Neural progenitor cell (in vitro differentiated cells): ENCODE measurements at regions not wholly inside any gene's neighbourhood (a gene's known extent, or its start where the extent isn't known, plus 50 kb on each side); places are given as distances from the start of the nearest gene placed in this dataset.

Experiments
- DNase-seq: peaks from one replicate; pipeline ENCODE4 v3.0.0-alpha.2; 2016; ENCODE audit warnings: low spot score
- H2AFZ ChIP-seq: fragments of 200-600 bp; sonication (generic); replicated peaks from 2 replicates; pipeline ENCODE4 v1.6.1; 2016; ENCODE audit warnings: antibody characterized with exemption
- H3F3A ChIP-seq: fragments of 200-600 bp; sonication (generic); 2 replicates; pipeline ENCODE4 v1.6.1; 2016; ENCODE audit warnings: antibody characterized with exemption, low read depth
- H3K27ac ChIP-seq: fragments of 200-600 bp; sonication (generic); 2 replicates; pipeline ENCODE4 v1.5.1; 2016; ENCODE audit warnings: mild to moderate bottlenecking
- H3K27me3 ChIP-seq: fragments of 200-600 bp; sonication (generic); 2 replicates; pipeline ENCODE4 v1.6.1; 2016; ENCODE audit warnings: mild to moderate bottlenecking, moderate library complexity
- H3K36me3 ChIP-seq: fragments of 200-600 bp; sonication (generic); 2 replicates; pipeline ENCODE4 v1.5.1; 2016
- H3K4me1 ChIP-seq: fragments of 200-600 bp; sonication (generic); 2 replicates; pipeline ENCODE4 v1.6.1; 2016; ENCODE audit warnings: mixed run types
- H3K4me2 ChIP-seq: fragments of 200-600 bp; sonication (generic); 2 replicates; pipeline ENCODE4 v1.6.1; 2016
- H3K4me3 ChIP-seq: fragments of 200-600 bp; sonication (generic); 2 replicates; pipeline ENCODE4 v1.5.1; 2016
- H3K79me2 ChIP-seq: fragments of 200-600 bp; sonication (generic); 2 replicates; pipeline ENCODE4 v1.6.1; 2016; ENCODE audit warnings: low read depth
- H3K9ac ChIP-seq: fragments of 200-600 bp; sonication (generic); 2 replicates; pipeline ENCODE4 v1.6.1; 2016
- H3K9me3 ChIP-seq: fragments of 200-600 bp; sonication (generic); 2 replicates; pipeline ENCODE4 v1.5.1; 2016; ENCODE audit warnings: low read depth
- H4K20me1 ChIP-seq: fragments of 200-600 bp; sonication (generic); 2 replicates; pipeline ENCODE4 v1.6.1; 2016; ENCODE audit warnings: low read depth
- H3K27ac Mint-ChIP-seq: 3 replicates; pipeline ENCODE4 v1.8.0; 2021; ENCODE audit warnings: mixed read lengths
- H3K27me3 Mint-ChIP-seq: 2 replicates; pipeline ENCODE4 v1.8.0; 2022; ENCODE audit warnings: low read depth, mild to moderate bottlenecking, inconsistent platforms, moderate library complexity, mixed read lengths; ENCODE audit not compliant: insufficient read depth
- H3K36me3 Mint-ChIP-seq: 3 replicates; pipeline ENCODE4 v1.8.0; 2021; ENCODE audit warnings: mixed read lengths
- H3K4me1 Mint-ChIP-seq: 3 replicates; pipeline ENCODE4 v1.8.0; 2021; ENCODE audit warnings: mixed read lengths
- H3K4me3 Mint-ChIP-seq: 3 replicates; pipeline ENCODE4 v1.8.0; 2021; ENCODE audit warnings: mild to moderate bottlenecking, moderate library complexity, mixed read lengths
- H3K9me3 Mint-ChIP-seq: 3 replicates; pipeline ENCODE4 v1.8.0; 2020; ENCODE audit warnings: mixed read lengths
- EZH2 ChIP-seq: fragments of 200-600 bp; sonication (generic); IDR thresholded peaks from 2 replicates; pipeline ENCODE4 v1.6.1; 2017; ENCODE audit warnings: antibody characterized with exemption, mild to moderate bottlenecking, moderate library complexity
- EZH2phosphoT487 ChIP-seq: fragments of 200-600 bp; sonication (generic); IDR thresholded peaks from 2 replicates; pipeline ENCODE4 v1.6.1; 2017; ENCODE audit warnings: antibody characterized with exemption
- TF ChIP-seq, protein P1 (sequence below): fragments of 200-600 bp; sonication (generic); IDR thresholded peaks from 2 replicates; pipeline ENCODE4 v1.5.1; 2017; ENCODE audit warnings: antibody characterized with exemption, mild to moderate bottlenecking

DNA sequence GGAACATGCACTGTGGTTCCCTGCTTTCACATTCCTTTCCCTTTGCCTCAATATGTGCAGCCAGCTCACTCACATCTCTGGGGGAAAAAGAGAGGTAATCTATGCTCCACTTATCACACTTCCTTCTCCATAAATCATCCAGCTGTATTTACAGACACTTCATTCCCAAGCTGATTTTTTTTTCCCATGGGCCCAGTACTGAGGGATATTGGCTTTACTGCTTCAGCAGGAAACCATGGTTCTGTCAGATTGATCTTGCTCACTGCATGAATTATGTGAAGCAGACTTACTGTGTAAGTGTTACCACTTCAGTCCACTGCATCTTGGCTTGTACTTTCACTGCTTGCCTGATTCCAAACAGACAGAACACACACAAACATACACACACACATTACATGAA lies 555.6 kb downstream of the CCER1 start:
- no peaks in the 10 kb centered on the region for H3K79me2 ChIP-seq
- Mint-ChIP-seq H3K4me1 (peaks cover 13% of the 10 kb centered on the region), H3K9me3 (peaks cover 19% of the 10 kb centered on the region), H3K27ac (peak overlapping the region; percentile 7), H3K36me3 (no peaks in the 10 kb centered on the region), H3K27me3 (no peaks in the 10 kb centered on the region), H3K4me3 (no peak overlapping the region)
- TF ChIP-seq EZH2 = no peak
- no peak for TF ChIP-seq EZH2phosphoT487
- TF ChIP-seq, protein P1, sequence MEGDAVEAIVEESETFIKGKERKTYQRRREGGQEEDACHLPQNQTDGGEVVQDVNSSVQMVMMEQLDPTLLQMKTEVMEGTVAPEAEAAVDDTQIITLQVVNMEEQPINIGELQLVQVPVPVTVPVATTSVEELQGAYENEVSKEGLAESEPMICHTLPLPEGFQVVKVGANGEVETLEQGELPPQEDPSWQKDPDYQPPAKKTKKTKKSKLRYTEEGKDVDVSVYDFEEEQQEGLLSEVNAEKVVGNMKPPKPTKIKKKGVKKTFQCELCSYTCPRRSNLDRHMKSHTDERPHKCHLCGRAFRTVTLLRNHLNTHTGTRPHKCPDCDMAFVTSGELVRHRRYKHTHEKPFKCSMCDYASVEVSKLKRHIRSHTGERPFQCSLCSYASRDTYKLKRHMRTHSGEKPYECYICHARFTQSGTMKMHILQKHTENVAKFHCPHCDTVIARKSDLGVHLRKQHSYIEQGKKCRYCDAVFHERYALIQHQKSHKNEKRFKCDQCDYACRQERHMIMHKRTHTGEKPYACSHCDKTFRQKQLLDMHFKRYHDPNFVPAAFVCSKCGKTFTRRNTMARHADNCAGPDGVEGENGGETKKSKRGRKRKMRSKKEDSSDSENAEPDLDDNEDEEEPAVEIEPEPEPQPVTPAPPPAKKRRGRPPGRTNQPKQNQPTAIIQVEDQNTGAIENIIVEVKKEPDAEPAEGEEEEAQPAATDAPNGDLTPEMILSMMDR = no peak
- no peaks in the 10 kb centered on the region for H3F3A ChIP-seq
- no peak for DNase-seq
- no peaks in the 10 kb centered on the region for H3K27me3 ChIP-seq
- no peak overlapping the region for H3K27ac ChIP-seq
- no peaks in the 10 kb centered on the region for H3K36me3 ChIP-seq
- H3K9me3 ChIP-seq = no peaks in the 10 kb centered on the region
- no peaks in the 10 kb centered on the region for H4K20me1 ChIP-seq
- no peak overlapping the region for H3K4me2 ChIP-seq
- H3K9ac ChIP-seq = no peak overlapping the region
- no peak overlapping the region for H2AFZ ChIP-seq
- H3K4me3 ChIP-seq = no peak overlapping the region
- no peaks in the 10 kb centered on the region for H3K4me1 ChIP-seq

DNA sequence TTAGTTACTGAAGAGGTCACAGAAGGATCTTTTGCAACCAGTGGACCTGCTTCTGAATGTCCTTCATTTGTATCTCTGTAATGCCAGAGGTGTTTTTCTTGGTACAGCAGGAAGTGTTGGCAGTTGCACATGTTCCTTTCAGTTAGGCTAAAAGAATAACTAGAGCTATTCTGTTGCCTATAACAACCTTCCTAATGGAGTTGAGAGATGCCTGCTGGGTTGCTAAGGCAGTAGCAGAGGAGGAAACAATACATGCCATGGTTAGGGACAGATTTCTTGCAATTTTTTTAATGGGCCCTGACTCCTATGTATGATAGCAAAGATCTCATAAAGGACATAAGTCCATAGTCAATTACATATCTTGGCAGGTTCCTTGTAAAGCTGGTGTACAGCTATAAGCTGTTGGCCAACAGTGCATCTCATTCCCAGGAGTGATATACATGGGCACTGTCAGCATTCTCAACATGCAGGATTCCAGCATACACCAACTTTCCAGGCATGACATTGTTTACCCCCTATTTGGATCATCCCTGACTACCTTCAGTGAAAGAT lies 556.6 kb downstream of the CCER1 start:
- H3K4me2 ChIP-seq = no peak overlapping the region
- Mint-ChIP-seq H3K4me3 (no peak overlapping the region), H3K4me1 (peaks cover 13% of the 10 kb centered on the region), H3K9me3 (peaks cover 21% of the 10 kb centered on the region), H3K36me3 (no peaks in the 10 kb centered on the region), H3K27me3 (peaks cover under 1% of the 10 kb centered on the region), H3K27ac (no peak overlapping the region)
- no peak overlapping the region for H3K4me3 ChIP-seq
- H3K4me1 ChIP-seq = no peaks in the 10 kb centered on the region
- H3K27me3 ChIP-seq = no peaks in the 10 kb centered on the region
- DNase-seq = no peak
- H3K9ac ChIP-seq = no peak overlapping the region
- H3K27ac ChIP-seq = no peak overlapping the region
- no peak overlapping the region for H2AFZ ChIP-seq
- no peak for TF ChIP-seq EZH2
- TF ChIP-seq EZH2phosphoT487 = no peak
- TF ChIP-seq, protein P1 = no peak
- no peaks in the 10 kb centered on the region for H3K9me3 ChIP-seq
- H3F3A ChIP-seq = no peaks in the 10 kb centered on the region
- H3K36me3 ChIP-seq = no peaks in the 10 kb centered on the region
- no peaks in the 10 kb centered on the region for H3K79me2 ChIP-seq
- no peaks in the 10 kb centered on the region for H4K20me1 ChIP-seq

DNA sequence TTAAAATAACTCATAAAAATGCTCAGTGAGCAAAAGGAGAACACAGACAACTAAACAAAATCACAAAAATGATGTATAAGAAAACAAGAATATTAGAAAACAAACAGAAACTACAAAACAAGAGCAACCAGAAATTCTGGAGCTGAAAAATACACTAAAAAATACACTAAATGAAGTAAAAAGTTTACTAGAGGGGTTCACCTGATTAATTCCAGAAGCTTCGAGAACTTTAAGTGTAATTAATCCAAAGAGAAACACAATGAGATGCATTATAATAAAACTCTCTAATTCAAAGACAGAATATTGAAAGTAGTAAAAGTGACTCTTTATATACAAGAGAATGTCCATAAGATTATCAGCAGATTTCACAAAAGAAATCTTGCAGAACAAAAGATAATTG lies 558.4 kb downstream of the CCER1 start:
- Mint-ChIP-seq H3K36me3 (no peaks in the 10 kb centered on the region), H3K4me1 (peaks cover 13% of the 10 kb centered on the region), H3K27ac (no peak overlapping the region), H3K27me3 (peaks cover 2% of the 10 kb centered on the region), H3K9me3 (peaks cover 23% of the 10 kb centered on the region), H3K4me3 (no peak overlapping the region)
- no peaks in the 10 kb centered on the region for H4K20me1 ChIP-seq
- no peaks in the 10 kb centered on the region for H3K9me3 ChIP-seq
- no peaks in the 10 kb centered on the region for H3K36me3 ChIP-seq
- H3K4me1 ChIP-seq = no peaks in the 10 kb centered on the region
- no peak overlapping the region for H3K4me2 ChIP-seq
- TF ChIP-seq, protein P1 = no peak
- TF ChIP-seq EZH2phosphoT487 = no peak
- no peak for TF ChIP-seq EZH2
- H3K9ac ChIP-seq = no peak overlapping the region
- no peak overlapping the region for H2AFZ ChIP-seq
- no peaks in the 10 kb centered on the region for H3F3A ChIP-seq
- no peak overlapping the region for H3K27ac ChIP-seq
- H3K27me3 ChIP-seq = no peaks in the 10 kb centered on the region
- DNase-seq = no peak
- H3K4me3 ChIP-seq = no peak overlapping the region
- H3K79me2 ChIP-seq = no peaks in the 10 kb centered on the region
